ENCODE measurements at regions not wholly inside any gene's neighbourhood (a gene's known extent, or its start where the extent isn't known, plus 50 kb on each side); places are given as distances from the start of the nearest gene placed in this dataset.

- H3K27ac ChIP-seq (ENCODE audit: low read length), result no peak overlapping the region
- no peaks in the 10 kb centered on the region for H3K36me3 ChIP-seq (ENCODE audit: insufficient read depth, low read length)
- no peaks in the 10 kb centered on the region for H4K20me1 ChIP-seq (ENCODE audit: insufficient read depth)
- no peaks in the 10 kb centered on the region for H3K9me2 ChIP-seq (ENCODE audit: insufficient read depth, low read length)
- H2AFZ ChIP-seq (ENCODE audit: low read depth, low read length), result no peak overlapping the region
- H3K79me2 ChIP-seq (replicated peaks; ENCODE audit: insufficient read depth, low read length), result no peaks in the 10 kb centered on the region
- H3F3A ChIP-seq (ENCODE audit: insufficient read depth, low read length, poor library complexity, severe bottlenecking), result no peaks in the 10 kb centered on the region
- no peak overlapping the region for H3K9ac ChIP-seq (ENCODE audit: low read length)
- no peak for TF ChIP-seq EP300 (conservative IDR thresholded peaks at IDR 0.05; ENCODE audit: poor library complexity, severe bottlenecking)
- no peak for TF ChIP-seq POLR2AphosphoS5 (IDR thresholded peaks at IDR 0.05)
- no peak for TF ChIP-seq REST (IDR thresholded peaks at IDR 0.05; ENCODE audit: borderline replicate concordance)
- no peak for TF ChIP-seq RAD21 (conservative IDR thresholded peaks at IDR 0.05)
- no peak for TF ChIP-seq SMC3 (conservative IDR thresholded peaks at IDR 0.05; ENCODE audit: poor library complexity)
- TF ChIP-seq CTCF (IDR thresholded peaks at IDR 0.05; ENCODE audit: poor library complexity, severe bottlenecking), result no peak
- no peak for TF ChIP-seq MXI1 (conservative IDR thresholded peaks at IDR 0.05; ENCODE audit: poor library complexity, severe bottlenecking)
- TF ChIP-seq TAF1 (IDR thresholded peaks at IDR 0.05; ENCODE audit: low read depth), result no peak
- TF ChIP-seq EZH2 (IDR thresholded peaks at IDR 0.05; ENCODE audit: borderline replicate concordance, insufficient read depth, low read length, poor library complexity, severe bottlenecking), result no peak
- no peaks in the 10 kb centered on the region for H3K27me3 ChIP-seq (ENCODE audit: insufficient read depth, low read depth, low read length)
- H3K9me3 ChIP-seq (ENCODE audit: low read length), result no peaks in the 10 kb centered on the region
- no peak overlapping the region for H3K4me3 ChIP-seq (ENCODE audit: low read length)
- H3K4me2 ChIP-seq (ENCODE audit: low read length), result no peak overlapping the region
These were observed 97.1 kb upstream of the SRRM4 start for GRCh38 chr12:118884226-118884625.

- H3K9ac ChIP-seq (ENCODE audit: low read length), result no peak overlapping the region
- H2AFZ ChIP-seq (ENCODE audit: low read depth, low read length), result no peak overlapping the region
- TF ChIP-seq EZH2 (IDR thresholded peaks at IDR 0.05; ENCODE audit: borderline replicate concordance, insufficient read depth, low read length, poor library complexity, severe bottlenecking) (no peak), TAF1 (IDR thresholded peaks at IDR 0.05; ENCODE audit: low read depth) (no peak), SMC3 (conservative IDR thresholded peaks at IDR 0.05; ENCODE audit: poor library complexity) (no peak), REST (IDR thresholded peaks at IDR 0.05; ENCODE audit: borderline replicate concordance) (no peak), CTCF (IDR thresholded peaks at IDR 0.05; ENCODE audit: poor library complexity, severe bottlenecking) (no peak), MXI1 (conservative IDR thresholded peaks at IDR 0.05; ENCODE audit: poor library complexity, severe bottlenecking) (no peak), EP300 (conservative IDR thresholded peaks at IDR 0.05; ENCODE audit: poor library complexity, severe bottlenecking) (no peak)
- no peak overlapping the region for H3K4me2 ChIP-seq (ENCODE audit: low read length)
- no peaks in the 10 kb centered on the region for H3K36me3 ChIP-seq (ENCODE audit: insufficient read depth, low read length)
- H3F3A ChIP-seq (ENCODE audit: insufficient read depth, low read length, poor library complexity, severe bottlenecking), result no peaks in the 10 kb centered on the region
- no peaks in the 10 kb centered on the region for H3K27me3 ChIP-seq (ENCODE audit: insufficient read depth, low read depth, low read length)
- H3K9me2 ChIP-seq (ENCODE audit: insufficient read depth, low read length), result no peaks in the 10 kb centered on the region
- H3K27ac ChIP-seq (ENCODE audit: low read length), result no peak overlapping the region
- H3K79me2 ChIP-seq (replicated peaks; ENCODE audit: insufficient read depth, low read length), result no peaks in the 10 kb centered on the region
- no peak overlapping the region for H3K4me3 ChIP-seq (ENCODE audit: low read length)
- H3K9me3 ChIP-seq (ENCODE audit: low read length), result no peaks in the 10 kb centered on the region
- H4K20me1 ChIP-seq (ENCODE audit: insufficient read depth), result no peaks in the 10 kb centered on the region
These were observed 80.3 kb upstream of the SRRM4 start for GRCh38 chr12:118900993-118901392.
